ENCODE measurements at regions not wholly inside any gene's neighbourhood (a gene's known extent, or its start where the extent isn't known, plus 50 kb on each side); places are given as distances from the start of the nearest gene placed in this dataset.

DNA sequence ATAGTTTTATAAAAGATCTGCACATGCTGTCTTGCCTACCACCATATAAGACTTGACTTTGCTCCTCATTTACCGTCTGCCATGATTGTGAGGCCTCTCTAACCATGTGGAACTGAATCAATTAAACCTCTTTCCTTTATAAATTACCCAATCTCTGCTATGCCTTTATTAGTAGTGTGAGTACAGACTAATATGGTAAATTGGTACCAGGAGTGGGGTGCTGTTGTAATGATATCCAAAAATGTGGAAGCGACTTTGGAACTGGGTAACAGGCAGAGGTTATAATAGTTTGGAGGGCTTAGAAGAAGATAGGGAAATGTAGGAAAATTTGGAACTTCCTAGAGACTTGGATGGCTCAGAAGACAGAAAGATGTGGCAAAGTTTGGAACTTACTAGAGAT, 64.2 kb upstream of the TFAP2D start:
- TF ChIP-seq, protein P1, sequence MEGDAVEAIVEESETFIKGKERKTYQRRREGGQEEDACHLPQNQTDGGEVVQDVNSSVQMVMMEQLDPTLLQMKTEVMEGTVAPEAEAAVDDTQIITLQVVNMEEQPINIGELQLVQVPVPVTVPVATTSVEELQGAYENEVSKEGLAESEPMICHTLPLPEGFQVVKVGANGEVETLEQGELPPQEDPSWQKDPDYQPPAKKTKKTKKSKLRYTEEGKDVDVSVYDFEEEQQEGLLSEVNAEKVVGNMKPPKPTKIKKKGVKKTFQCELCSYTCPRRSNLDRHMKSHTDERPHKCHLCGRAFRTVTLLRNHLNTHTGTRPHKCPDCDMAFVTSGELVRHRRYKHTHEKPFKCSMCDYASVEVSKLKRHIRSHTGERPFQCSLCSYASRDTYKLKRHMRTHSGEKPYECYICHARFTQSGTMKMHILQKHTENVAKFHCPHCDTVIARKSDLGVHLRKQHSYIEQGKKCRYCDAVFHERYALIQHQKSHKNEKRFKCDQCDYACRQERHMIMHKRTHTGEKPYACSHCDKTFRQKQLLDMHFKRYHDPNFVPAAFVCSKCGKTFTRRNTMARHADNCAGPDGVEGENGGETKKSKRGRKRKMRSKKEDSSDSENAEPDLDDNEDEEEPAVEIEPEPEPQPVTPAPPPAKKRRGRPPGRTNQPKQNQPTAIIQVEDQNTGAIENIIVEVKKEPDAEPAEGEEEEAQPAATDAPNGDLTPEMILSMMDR (IDR thresholded peaks at IDR 0.05), result no peak
- TF ChIP-seq POLR2A (IDR thresholded peaks at IDR 0.05), result no peak

Measured in esophagus squamous epithelium (tissue), 4 donors.